ENCODE measurements at regions not wholly inside any gene's neighbourhood (a gene's known extent, or its start where the extent isn't known, plus 50 kb on each side); places are given as distances from the start of the nearest gene placed in this dataset.

DNA sequence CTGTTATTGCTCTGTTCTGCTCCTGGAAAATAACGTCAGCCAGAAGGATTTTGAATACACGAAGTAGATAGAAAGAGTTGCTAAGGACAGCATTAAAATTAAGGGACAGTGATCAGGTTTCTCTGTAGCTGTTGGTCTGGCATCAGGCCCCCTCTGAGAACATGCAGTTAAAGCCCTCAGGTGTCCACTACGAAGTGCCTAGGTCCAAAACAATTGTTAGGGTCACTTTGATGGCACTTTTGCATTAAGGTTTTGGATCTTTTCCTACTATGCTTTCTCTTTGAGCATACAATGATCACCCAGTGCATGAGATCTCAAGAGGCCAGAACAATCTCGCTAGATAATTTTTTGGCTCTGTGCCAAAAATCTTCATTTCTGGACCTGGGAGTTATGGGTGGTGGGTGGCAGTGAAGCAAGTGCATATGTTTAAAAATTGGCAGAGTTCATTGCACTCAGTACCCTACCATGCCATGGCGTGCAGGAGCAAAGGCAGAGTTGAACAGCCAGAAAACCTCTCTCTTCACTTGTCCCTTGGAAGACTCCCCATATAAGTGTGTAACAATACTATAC is 797.6 kb downstream of the ROBO2 start:
- POLR2A ChIA-PET: interaction anchor here (1.2 kb wide), 1 partner anchor 13 kb away, joined by 4 read pairs; no protein-coding TSS in a partner anchor
- Histone ChIP-seq H3K27ac (ENCODE audit: low read depth, low read length, poor library complexity, severe bottlenecking) (no peak overlapping the region), H3K4me1 (ENCODE audit: insufficient read depth, low read length, poor library complexity, severe bottlenecking) (no peaks in the 10 kb centered on the region), H2AFZ (ENCODE audit: low read length) (no peak overlapping the region), H3K4me2 (ENCODE audit: low read length) (no peak overlapping the region), H3K36me3 (ENCODE audit: insufficient read depth, low read length) (no peaks in the 10 kb centered on the region), H3K9me2 (ENCODE audit: insufficient read depth, low read length) (no peaks in the 10 kb centered on the region), H3K79me2 (ENCODE audit: insufficient read depth, low read depth, low read length) (no peaks in the 10 kb centered on the region), H4K20me1 (ENCODE audit: insufficient read depth, low read length) (no peaks in the 10 kb centered on the region), H3K9me3 (ENCODE audit: low read length) (no peaks in the 10 kb centered on the region), H3K4me3 (ENCODE audit: low read depth, low read length, poor library complexity, severe bottlenecking) (no peak overlapping the region)
- BruUV-seq (replicated peaks): no TSS peak
- intact Hi-C loops (cut with micrococcal nuclease; ENCODE audit: unreplicated experiment): no loop called here
- CTCF ChIA-PET (ENCODE audit: unreplicated experiment): no interaction called here
- no peak for DNase-seq (ENCODE audit: low spot score)
- TF ChIP-seq EZH2phosphoT487 (IDR thresholded peaks at IDR 0.05; ENCODE audit: borderline replicate concordance, low read depth, low read length): no peak
- TF ChIP-seq, protein P1, sequence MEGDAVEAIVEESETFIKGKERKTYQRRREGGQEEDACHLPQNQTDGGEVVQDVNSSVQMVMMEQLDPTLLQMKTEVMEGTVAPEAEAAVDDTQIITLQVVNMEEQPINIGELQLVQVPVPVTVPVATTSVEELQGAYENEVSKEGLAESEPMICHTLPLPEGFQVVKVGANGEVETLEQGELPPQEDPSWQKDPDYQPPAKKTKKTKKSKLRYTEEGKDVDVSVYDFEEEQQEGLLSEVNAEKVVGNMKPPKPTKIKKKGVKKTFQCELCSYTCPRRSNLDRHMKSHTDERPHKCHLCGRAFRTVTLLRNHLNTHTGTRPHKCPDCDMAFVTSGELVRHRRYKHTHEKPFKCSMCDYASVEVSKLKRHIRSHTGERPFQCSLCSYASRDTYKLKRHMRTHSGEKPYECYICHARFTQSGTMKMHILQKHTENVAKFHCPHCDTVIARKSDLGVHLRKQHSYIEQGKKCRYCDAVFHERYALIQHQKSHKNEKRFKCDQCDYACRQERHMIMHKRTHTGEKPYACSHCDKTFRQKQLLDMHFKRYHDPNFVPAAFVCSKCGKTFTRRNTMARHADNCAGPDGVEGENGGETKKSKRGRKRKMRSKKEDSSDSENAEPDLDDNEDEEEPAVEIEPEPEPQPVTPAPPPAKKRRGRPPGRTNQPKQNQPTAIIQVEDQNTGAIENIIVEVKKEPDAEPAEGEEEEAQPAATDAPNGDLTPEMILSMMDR (conservative IDR thresholded peaks at IDR 0.05; ENCODE audit: low read length): no peak

DNA sequence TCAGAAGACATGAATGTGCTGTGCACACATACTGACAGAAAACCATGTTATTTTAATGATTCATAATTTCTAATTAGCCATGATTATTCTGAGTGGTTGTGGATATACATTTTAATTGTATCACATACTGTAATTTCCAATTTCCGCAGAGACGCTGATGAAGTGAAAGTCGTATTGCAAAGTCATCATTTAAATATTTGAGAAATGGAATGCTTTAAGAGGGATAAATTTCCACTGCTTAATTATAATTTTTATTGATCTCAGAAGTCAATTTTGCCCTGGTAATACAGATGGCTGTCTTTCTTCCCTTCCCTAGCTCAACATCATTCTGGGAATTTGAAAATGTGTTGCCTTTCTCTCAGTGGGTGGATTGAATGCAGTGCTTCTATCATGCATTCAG is 819.3 kb downstream of the ROBO2 start:
- intact Hi-C loops (cut with micrococcal nuclease; ENCODE audit: unreplicated experiment): no loop called here
- Histone ChIP-seq H3K4me2 (ENCODE audit: low read length) (no peak overlapping the region), H3K4me3 (ENCODE audit: low read depth, low read length, poor library complexity, severe bottlenecking) (no peak overlapping the region), H3K27ac (ENCODE audit: low read depth, low read length, poor library complexity, severe bottlenecking) (no peak overlapping the region), H3K9me2 (ENCODE audit: insufficient read depth, low read length) (no peaks in the 10 kb centered on the region), H2AFZ (ENCODE audit: low read length) (no peak overlapping the region), H4K20me1 (ENCODE audit: insufficient read depth, low read length) (no peaks in the 10 kb centered on the region), H3K4me1 (ENCODE audit: insufficient read depth, low read length, poor library complexity, severe bottlenecking) (no peaks in the 10 kb centered on the region), H3K9me3 (ENCODE audit: low read length) (no peaks in the 10 kb centered on the region; the same call in 1 of the 2 replicates), H3K79me2 (ENCODE audit: insufficient read depth, low read depth, low read length) (no peaks in the 10 kb centered on the region), H3K36me3 (ENCODE audit: insufficient read depth, low read length) (no peaks in the 10 kb centered on the region)
- CTCF ChIA-PET (ENCODE audit: unreplicated experiment): no interaction called here
- no peak for DNase-seq (ENCODE audit: low spot score)
- POLR2A ChIA-PET: interaction anchor here (0.7 kb wide), 1 partner anchor 12 kb away, joined by 3 read pairs; no protein-coding TSS in a partner anchor
- no TSS peak for BruUV-seq (replicated peaks)
- TF ChIP-seq, protein P1 (conservative IDR thresholded peaks at IDR 0.05; ENCODE audit: low read length): no peak
- no peak for TF ChIP-seq EZH2phosphoT487 (IDR thresholded peaks at IDR 0.05; ENCODE audit: borderline replicate concordance, low read depth, low read length)

DNA sequence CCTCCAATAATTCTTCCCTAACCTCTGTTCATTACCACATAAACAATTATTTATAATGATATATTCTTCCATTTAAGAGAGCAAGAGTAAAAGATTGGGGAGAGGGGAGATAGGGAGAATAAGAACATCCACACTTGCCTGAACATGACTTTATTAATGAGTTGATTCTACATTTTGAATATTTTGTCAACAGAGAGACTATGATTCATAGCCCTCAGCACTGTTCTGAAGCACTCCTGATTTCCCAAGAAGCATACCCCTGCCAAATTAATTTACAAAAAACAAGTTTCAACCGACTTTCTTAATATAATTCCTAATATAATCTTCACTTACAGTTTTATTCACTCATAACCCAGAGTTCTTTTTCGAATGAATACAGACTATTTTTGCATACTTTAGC is 828.8 kb downstream of the ROBO2 start:
- no peak for DNase-seq (ENCODE audit: low spot score)
- no peaks in the 10 kb centered on the region for H3K36me3 ChIP-seq (ENCODE audit: insufficient read depth, low read length)
- no peak overlapping the region for H2AFZ ChIP-seq (ENCODE audit: low read length)
- H3K9me2 ChIP-seq (ENCODE audit: insufficient read depth, low read length): no peaks in the 10 kb centered on the region
- no peaks in the 10 kb centered on the region for H3K9me3 ChIP-seq (ENCODE audit: low read length)
- no peaks in the 10 kb centered on the region for H3K4me1 ChIP-seq (ENCODE audit: insufficient read depth, low read length, poor library complexity, severe bottlenecking)
- ChIA-PET CTCF (ENCODE audit: unreplicated experiment) (no interaction called here), POLR2A (no interaction called here)
- H3K27ac ChIP-seq (ENCODE audit: low read depth, low read length, poor library complexity, severe bottlenecking): no peak overlapping the region
- no TSS peak for BruUV-seq (replicated peaks)
- no peaks in the 10 kb centered on the region for H4K20me1 ChIP-seq (ENCODE audit: insufficient read depth, low read length)
- intact Hi-C loops (cut with micrococcal nuclease; ENCODE audit: unreplicated experiment): no loop called here
- H3K4me3 ChIP-seq (ENCODE audit: low read depth, low read length, poor library complexity, severe bottlenecking): no peak overlapping the region
- no peaks in the 10 kb centered on the region for H3K79me2 ChIP-seq (ENCODE audit: insufficient read depth, low read depth, low read length)
- H3K4me2 ChIP-seq (ENCODE audit: low read length): no peak overlapping the region
- no peak for TF ChIP-seq EZH2phosphoT487 (IDR thresholded peaks at IDR 0.05; ENCODE audit: borderline replicate concordance, low read depth, low read length)
